ENCODE measurements at regions not wholly inside any gene's neighbourhood (a gene's known extent, or its start where the extent isn't known, plus 50 kb on each side); places are given as distances from the start of the nearest gene placed in this dataset.
"Not testable (repeated sequence)": the region's sequence is repeated elsewhere in the genome, so short reads cannot be mapped to it uniquely, and the experiment has no call there.

- DNase-seq (ENCODE audit: low spot score): no peak
These were observed 107.3 kb upstream of the PALMD start for GRCh38 chr1:99538618-99538956.

GRCh38 chr1:99539131-99539530 is 106.8 kb upstream of the PALMD start:
- no peak for DNase-seq (ENCODE audit: low spot score)

GRCh38 chr1:99540744-99541143 is 105.2 kb upstream of the PALMD start:
- no peak for DNase-seq (ENCODE audit: low spot score)

GRCh38 chr1:99544328-99544727 is 101.6 kb upstream of the PALMD start:
- no peak for DNase-seq (ENCODE audit: low spot score)

GRCh38 chr1:99546432-99547416 is 99.2 kb upstream of the PALMD start:
- no peak for DNase-seq (ENCODE audit: low spot score)

- DNase-seq (ENCODE audit: low spot score): no peak
These were observed 96.8 kb upstream of the PALMD start for GRCh38 chr1:99548943-99549605.

GRCh38 chr1:99550198-99550597 is 95.7 kb upstream of the PALMD start:
- DNase-seq (ENCODE audit: low spot score): no peak

GRCh38 chr1:99551812-99552614 is 93.9 kb upstream of the PALMD start:
- DNase-seq (ENCODE audit: low spot score): no peak

- no peak for DNase-seq (ENCODE audit: low spot score)
These were observed 92.6 kb upstream of the PALMD start for GRCh38 chr1:99553301-99553700.

GRCh38 chr1:99553819-99554218 is 92.1 kb upstream of the PALMD start:
- DNase-seq (ENCODE audit: low spot score): not testable (repeated sequence)

- DNase-seq (ENCODE audit: low spot score): no peak
These were observed 91.2 kb upstream of the PALMD start for GRCh38 chr1:99554727-99555126.

GRCh38 chr1:99557546-99558202 is 88.2 kb upstream of the PALMD start:
- DNase-seq (ENCODE audit: low spot score): peak; percentile 72

GRCh38 chr1:99559166-99559565 is 86.7 kb upstream of the PALMD start:
- no peak for DNase-seq (ENCODE audit: low spot score)

- DNase-seq (ENCODE audit: low spot score): no peak
These were observed 85.5 kb upstream of the PALMD start for GRCh38 chr1:99560207-99561040.

- DNase-seq (ENCODE audit: low spot score): no peak
These were observed 84.0 kb upstream of the PALMD start for GRCh38 chr1:99561952-99562351.

- no peak for DNase-seq (ENCODE audit: low spot score)
These were observed 80.2 kb upstream of the PALMD start for GRCh38 chr1:99565606-99566289.

- DNase-seq (ENCODE audit: low spot score): no peak
These were observed 79.5 kb upstream of the PALMD start for GRCh38 chr1:99566290-99567021.

- no peak for DNase-seq (ENCODE audit: low spot score)
These were observed 75.3 kb upstream of the PALMD start for GRCh38 chr1:99570486-99571089.

- no peak for DNase-seq (ENCODE audit: low spot score)
These were observed 74.7 kb upstream of the PALMD start for GRCh38 chr1:99571092-99571734.
